22Rv1 (cell line): ENCODE measurements at regions not wholly inside any gene's neighbourhood (a gene's known extent, or its start where the extent isn't known, plus 50 kb on each side); places are given as distances from the start of the nearest gene placed in this dataset.

Source experiments
- H3K27ac ChIP-seq: fragments of 450-650 bp; 2 replicates; pipeline ENCODE4 v1.5.1; 2017
- CTCF ChIP-seq: fragments of 450-650 bp; IDR thresholded peaks from 2 replicates; pipeline ENCODE4 v1.5.1; 2017; ENCODE audit warnings: mild to moderate bottlenecking
- ZFX ChIP-seq: fragments of 450-650 bp; IDR thresholded peaks from 2 replicates; pipeline ENCODE4 v1.6.1; 2017; ENCODE audit warnings: antibody characterized with exemption, borderline replicate concordance

GRCh38 chr5:125272357-125272756, 525.9 kb upstream of the ZNF608 start:
- H3K27ac ChIP-seq, result no peak overlapping the region
- TF ChIP-seq CTCF (no peak), ZFX (no peak)

GRCh38 chr5:125274211-125274610, 527.8 kb upstream of the ZNF608 start:
- TF ChIP-seq ZFX (no peak), CTCF (no peak)
- no peak overlapping the region for H3K27ac ChIP-seq

- TF ChIP-seq ZFX (no peak), CTCF (no peak)
These were observed 528.7 kb upstream of the ZNF608 start for GRCh38 chr5:125274938-125275724.

GRCh38 chr5:125275725-125276090, 529.3 kb upstream of the ZNF608 start:
- TF ChIP-seq ZFX (no peak), CTCF (no peak)

More at GRCh38 chr5:125274938-125275724, 528.7 kb upstream of the ZNF608 start:
- no peak overlapping the region for H3K27ac ChIP-seq

GRCh38 chr5:125276096-125276495, 529.7 kb upstream of the ZNF608 start:
- TF ChIP-seq ZFX (no peak), CTCF (no peak)
- H3K27ac ChIP-seq, result no peak overlapping the region

More at GRCh38 chr5:125275725-125276090, 529.3 kb upstream of the ZNF608 start:
- no peak overlapping the region for H3K27ac ChIP-seq

- TF ChIP-seq ZFX (no peak), CTCF (no peak)
These were observed 531.2 kb upstream of the ZNF608 start for GRCh38 chr5:125277494-125278154.

GRCh38 chr5:125278711-125279110, 532.3 kb upstream of the ZNF608 start:
- no peak overlapping the region for H3K27ac ChIP-seq
- TF ChIP-seq CTCF (no peak), ZFX (no peak)

More at GRCh38 chr5:125277494-125278154, 531.2 kb upstream of the ZNF608 start:
- peak overlapping the region; percentile 34; the same call in 1 of the 2 replicates for H3K27ac ChIP-seq
